ENCODE measurements at regions not wholly inside any gene's neighbourhood (a gene's known extent, or its start where the extent isn't known, plus 50 kb on each side); places are given as distances from the start of the nearest gene placed in this dataset.

- no peak for TF ChIP-seq ESRRA (CRISPR knock-in tag; IDR thresholded peaks at IDR 0.05; ENCODE audit: low read depth)
- TF ChIP-seq ZNF781 (CRISPR knock-in tag; IDR thresholded peaks at IDR 0.05; ENCODE audit: borderline replicate concordance, not compliant biosample characterization): no peak
- no peak for TF ChIP-seq ZNF788 (CRISPR knock-in tag; IDR thresholded peaks at IDR 0.05; ENCODE audit: borderline replicate concordance)
- TF ChIP-seq ZNF615 (CRISPR knock-in tag; IDR thresholded peaks at IDR 0.05; ENCODE audit: borderline replicate concordance): no peak
- TF ChIP-seq RAD21 (CRISPR knock-in tag; IDR thresholded peaks at IDR 0.05): no peak
- no peak for TF ChIP-seq RELA (CRISPR knock-in tag; IDR thresholded peaks at IDR 0.05)
- TF ChIP-seq MYC (CRISPR knock-in tag; IDR thresholded peaks at IDR 0.05; ENCODE audit: borderline replicate concordance): no peak
- TF ChIP-seq CBX5 (CRISPR knock-in tag; IDR thresholded peaks at IDR 0.05; ENCODE audit: borderline replicate concordance): no peak
- no peak for TF ChIP-seq ZXDC (CRISPR knock-in tag; IDR thresholded peaks at IDR 0.05)
- no peak for TF ChIP-seq ZFP90 (CRISPR knock-in tag; IDR thresholded peaks at IDR 0.05; ENCODE audit: borderline replicate concordance)
- no peak for TF ChIP-seq ZEB1 (IDR thresholded peaks at IDR 0.05; ENCODE audit: insufficient replicate concordance, low read depth)
- TF ChIP-seq HNRNPK (IDR thresholded peaks at IDR 0.05; ENCODE audit: low read depth, low read length, poor library complexity, severe bottlenecking): no peak
Measured at GRCh38 chr1:228867108-228867950, 132.1 kb downstream of the RHOU start.

Measured in HepG2 (cell line).